ENCODE measurements at regions not wholly inside any gene's neighbourhood (a gene's known extent, or its start where the extent isn't known, plus 50 kb on each side); places are given as distances from the start of the nearest gene placed in this dataset.
"Not testable (repeated sequence)": the region's sequence is repeated elsewhere in the genome, so short reads cannot be mapped to it uniquely, and the experiment has no call there.

DNA sequence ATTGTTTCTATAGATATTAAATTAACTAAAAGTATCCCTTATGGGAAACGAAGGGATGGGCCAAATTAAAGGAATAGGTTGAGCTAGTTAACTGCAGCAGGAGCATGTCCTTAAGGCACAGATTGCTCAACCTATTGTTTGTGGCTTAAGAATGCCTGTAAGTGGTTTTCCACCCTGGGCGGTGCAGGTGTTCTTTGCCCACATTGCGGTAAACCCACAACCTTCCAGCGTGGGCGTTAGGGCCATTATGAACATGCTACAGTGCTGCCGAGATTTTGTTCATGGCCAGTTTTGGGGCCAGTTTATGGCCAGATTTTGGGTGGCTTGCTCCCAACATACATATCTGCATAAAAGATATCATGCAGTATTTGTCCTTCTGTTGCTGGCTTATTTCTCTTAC lies 1196.8 kb downstream of the NCAM2 start:
- not testable (repeated sequence) for DNase-seq

DNA sequence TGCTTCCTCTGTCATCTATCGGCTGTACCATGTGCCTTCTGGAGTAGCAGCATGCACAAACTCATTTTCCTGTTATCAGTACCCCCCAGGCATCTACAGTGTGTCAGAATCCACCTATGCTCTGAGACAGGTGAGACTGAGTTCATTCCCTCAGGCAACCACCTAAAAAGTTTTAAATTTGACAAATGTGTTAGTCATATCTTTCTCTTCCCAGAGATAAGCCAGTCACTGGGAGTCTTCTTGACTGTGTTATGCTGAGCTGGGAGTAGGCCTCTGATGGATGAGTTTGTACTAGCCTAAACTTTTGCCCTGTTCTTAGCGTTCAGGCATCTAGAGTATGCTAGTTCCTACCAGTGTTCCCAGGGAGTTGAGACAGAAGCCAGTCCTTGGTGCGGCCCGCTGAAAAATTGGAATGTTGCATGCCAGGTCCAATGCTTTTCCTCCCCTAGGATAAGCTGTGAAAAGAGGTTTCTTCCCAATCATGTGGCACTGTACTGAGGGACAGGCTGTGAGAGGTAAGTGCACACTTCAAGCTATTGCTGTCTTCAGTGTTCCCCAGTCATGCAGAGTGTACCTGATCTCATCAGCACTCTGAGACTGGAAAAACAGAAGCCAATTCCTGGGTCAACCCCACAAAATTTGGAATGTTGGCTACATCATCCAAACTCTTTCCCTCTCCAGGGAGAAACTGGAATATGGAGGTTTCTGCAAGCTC lies 1202.3 kb downstream of the NCAM2 start:
- no peak for DNase-seq

DNA sequence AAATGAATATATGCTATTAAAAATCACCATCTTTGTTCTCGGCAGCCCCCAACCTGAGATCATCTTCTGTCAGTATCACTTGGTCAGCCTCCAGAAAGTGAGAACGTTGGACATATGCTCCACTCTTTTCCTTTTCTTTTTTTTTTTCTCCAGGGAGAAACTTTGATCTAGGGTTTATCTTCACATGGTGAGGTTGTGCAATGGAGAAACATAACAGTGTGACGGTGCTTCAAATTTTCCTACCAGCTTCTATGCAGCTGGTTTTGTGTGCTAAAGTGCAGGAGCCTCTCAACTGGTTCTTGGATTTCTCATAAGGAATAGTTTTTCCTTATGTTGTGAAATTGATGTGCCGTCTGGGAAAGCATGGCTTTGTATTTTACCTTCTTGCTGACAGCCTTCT lies 1202.9 kb downstream of the NCAM2 start:
- no peak for DNase-seq

DNA sequence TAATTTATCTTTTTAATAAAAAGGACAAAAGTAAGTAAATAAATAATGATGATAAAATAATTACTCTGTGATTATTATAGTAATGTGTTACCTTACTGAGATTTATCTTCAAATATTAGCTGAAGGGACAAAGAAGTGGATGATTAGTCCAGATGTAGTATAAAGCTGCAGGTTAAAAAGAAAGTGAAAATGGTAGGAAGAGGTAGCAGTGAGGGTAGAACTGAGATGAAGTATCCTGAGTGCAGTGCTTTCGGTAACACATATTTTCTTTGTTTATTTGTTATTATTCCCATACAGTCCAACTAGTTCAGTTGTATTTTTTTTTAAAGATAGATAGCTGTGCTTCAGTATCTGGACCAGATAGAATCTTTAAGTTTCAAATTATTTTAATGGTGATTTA lies 1203.5 kb downstream of the NCAM2 start:
- DNase-seq = no peak

DNA sequence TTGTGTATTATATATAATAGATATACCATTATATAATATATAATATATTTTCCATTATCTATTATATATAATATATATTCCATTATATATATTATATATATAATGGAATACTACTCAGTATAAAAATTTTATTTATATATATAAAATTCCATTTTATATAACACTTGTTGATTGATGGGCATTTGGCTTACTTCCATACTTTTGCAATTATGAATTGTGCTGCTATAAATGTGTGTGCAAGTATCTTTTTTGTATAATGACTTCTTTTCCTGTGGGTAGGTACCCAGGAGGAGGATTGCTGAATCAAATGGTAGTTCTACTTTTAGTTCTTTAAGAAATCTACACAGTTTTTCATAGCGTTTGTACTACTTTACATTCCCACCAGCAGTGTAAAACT lies 1211.1 kb downstream of the NCAM2 start:
- DNase-seq = no peak

DNA sequence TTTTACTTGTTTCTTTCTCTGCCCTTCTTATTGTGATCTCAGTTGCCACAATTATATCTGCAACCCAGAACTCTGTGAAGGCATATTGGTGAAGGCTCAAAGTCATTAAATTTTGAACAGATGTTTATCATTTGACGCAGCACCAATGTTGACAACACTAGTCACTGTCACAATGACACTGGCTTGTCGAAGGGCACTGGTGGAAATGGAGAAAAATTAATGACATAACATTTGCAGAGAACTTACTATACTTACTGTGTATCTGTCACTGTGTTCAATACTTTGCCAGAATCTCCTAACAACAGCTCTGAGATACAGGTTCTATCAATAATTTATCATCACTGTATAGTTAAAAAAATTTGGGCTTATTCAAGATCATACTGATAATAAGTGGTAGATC lies 1213.7 kb downstream of the NCAM2 start:
- no peak for DNase-seq

DNA sequence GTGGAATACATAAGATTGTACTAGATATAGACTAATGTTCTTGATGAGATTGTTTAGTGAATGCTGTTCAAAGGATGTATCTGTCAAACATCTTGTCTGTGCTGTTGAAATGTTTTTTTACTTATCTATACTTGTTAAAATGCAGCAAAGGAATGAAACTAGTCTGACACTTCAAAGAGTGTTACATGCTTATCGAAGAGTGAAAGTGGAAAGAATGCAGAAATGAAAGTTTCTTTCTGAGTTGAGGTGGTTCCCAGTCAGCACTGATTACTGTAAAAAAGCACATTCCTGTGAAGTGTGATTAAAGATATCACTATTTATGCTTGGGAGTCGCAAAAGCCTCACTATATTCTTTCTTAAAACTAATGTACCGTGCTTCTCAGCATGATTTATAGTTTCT lies 1225.2 kb downstream of the NCAM2 start:
- DNase-seq = no peak

DNA sequence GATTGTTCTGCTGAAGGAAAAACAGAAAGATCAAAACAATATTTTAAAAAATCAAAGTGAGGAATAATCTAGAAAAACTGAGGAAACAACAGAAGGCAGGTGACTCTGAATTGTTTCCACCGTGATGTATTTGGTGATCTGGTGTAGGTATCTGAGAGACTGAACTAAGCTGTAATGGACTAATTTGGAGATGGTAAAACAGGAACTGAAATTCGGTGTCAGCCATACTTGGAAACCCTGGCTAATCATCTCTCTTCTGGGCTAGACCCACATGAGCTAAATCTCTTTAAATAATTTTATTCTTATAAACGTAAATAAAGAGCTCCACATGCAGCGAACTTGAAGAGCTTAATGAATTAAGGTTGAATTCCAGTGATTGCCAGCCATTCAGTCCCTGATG lies 1226.1 kb downstream of the NCAM2 start:
- DNase-seq = no peak

DNA sequence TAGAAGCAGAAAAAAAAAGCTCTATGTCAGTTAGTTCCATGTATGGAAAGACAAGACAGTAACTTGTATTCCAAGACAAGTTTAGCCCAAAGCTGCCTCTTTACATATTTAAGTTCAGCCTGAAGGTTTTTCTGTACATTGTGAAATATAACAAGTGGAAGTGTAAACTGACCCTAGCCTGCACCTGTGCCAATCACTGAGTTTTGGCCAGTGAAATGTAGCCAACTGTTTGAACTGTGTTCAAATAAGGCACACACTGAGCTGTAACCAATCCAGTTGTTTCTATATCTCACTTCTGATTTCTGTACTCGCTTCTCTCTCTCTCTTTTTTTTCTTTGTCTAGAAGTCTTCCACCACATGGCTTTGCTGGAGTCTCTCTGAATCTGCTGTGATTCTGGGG lies 1227.1 kb downstream of the NCAM2 start:
- no peak for DNase-seq

DNA sequence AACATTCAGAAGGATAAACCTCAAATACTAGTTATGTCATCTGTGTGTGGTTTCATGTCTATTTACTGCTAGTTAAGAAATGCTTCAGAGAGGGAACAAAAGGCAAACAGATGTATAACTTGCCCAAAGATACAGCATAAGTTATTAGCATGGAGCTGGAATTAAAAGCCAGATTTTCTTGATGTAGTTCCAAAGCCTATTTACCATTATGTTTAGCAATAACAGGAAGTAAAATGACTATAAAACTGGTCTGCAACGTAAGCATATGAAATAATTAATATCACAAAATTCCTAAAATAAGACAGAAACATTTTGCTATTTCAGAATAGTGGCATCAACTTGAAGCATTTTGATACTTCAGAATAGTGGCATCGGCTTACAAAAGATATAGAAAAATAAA lies 1232.8 kb downstream of the NCAM2 start:
- no peak for DNase-seq

DNA sequence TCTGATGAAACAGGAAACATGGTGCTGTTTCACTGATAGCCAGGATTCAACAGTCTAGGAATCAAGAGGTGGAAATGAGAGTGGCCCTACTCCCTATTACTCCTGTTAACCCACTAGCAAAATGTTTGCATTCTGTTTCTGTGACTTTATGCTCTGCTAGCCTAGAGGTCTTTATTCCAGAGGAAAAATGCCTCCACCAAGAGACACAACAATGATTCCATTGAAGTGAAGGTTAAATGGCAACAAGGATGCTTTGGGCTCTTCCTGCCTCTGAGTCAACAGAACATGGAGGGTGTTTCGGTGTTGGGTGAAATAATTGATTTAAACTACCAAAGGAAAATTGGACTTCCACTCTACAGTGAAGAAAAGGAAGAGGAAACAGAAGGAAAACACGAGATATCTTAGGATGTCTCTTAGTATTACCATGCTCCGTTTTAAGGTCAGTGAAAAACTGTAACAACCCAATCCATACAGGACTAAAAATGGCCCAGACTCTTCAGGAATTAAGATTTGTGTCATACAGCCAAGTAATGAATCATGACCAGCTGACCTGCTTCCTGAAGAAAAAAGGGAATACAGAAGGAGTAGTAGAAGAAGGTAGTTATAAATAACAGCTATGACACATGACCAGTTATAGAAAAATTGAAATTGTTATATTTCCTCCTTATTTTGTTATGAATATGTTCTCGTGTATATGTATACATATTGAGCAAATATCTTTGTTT lies 1237.8 kb downstream of the NCAM2 start:
- DNase-seq = no peak

DNA sequence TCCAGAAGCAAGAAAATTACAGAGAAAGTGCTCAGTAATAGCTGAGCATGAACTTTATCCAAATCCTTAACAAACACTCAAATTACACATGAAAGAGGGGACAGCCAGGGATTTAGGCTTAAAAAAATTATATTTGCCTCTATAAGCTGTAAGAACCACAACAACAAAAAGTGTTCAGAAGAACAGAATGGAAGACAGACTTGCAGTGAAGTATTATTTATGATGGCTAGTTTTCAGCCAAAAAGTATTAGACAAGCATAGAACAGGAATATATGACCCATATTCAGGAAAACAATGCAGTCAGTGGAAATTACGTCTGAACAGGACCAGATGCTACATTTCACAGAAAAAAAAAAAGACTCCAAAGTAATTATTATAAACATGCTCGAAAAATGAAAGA lies 1246.3 kb downstream of the NCAM2 start:
- no peak for DNase-seq

DNA sequence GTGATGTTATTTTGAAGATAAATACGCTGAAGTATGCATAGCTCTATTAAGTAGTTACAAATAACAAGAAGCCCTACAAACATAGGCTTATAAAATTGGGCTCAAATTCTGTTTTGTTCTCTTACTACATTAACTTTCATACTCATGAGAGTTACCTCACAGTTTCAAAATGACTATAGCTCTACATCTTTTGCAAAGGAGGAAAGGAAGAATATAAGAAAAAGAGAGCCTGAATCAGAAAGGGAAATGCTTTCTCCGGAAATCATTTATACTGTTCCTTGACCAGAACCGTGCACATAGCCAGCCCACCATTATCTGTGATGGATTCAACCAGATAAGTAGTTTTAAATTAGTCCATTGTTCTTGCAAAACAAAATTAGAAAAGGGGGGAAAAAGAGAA lies 1252.1 kb downstream of the NCAM2 start:
- DNase-seq = no peak

DNA sequence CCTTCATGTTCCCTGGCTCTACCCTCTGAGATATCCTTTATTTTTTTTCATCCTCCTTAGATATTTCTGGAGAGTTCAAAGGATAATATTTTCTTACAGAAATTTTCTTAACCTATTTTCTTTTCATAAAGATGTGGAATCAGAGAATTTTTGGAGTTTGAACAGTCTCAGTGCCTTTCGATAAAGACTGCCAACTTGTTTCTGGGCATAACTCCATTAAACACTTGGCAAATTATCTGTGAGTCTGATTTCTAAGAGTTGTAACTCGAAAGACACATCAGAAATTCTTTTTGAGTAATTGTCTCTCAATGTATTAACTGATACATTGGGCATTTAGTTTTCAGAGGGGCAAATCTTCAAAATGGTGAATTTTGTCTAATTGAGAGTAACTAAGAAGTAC lies 1255.6 kb downstream of the NCAM2 start:
- DNase-seq = no peak

DNA sequence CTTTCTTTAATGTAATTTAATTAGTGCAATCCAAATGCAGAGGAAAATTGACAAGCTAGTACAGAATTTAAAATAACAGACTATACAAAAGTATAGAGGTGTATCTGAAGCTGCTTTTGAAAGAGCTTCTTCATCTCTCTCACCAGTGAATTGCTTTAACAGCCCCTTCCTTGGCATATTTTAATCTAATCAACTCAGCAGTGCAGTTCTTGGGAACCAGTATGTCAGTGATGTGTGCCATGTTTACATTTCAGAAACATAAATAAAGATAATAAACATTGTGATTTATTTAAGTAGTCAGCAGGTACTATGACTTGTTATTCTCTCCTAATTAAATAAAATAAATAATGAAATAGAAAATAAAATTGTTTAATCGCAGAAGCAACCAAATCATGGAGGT lies 1260.6 kb downstream of the NCAM2 start:
- DNase-seq = no peak

DNA sequence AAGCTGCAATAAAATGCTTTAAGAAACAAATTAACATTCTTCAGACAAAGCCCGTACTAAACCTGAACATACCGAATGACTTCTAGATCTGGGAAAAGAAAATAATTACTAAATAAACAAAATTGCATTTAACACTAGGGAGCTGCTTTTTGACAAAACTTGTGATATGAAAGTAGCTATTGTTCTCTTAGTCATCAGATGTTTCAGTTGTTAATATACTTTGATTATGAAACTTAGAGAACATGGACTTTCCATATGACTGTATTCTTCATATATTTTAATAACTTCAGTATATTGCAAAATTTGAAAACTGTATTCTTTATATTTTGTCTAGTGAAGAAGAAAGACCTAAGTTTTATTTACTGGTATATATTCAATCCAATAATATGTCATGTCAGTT lies 1262.1 kb downstream of the NCAM2 start:
- no peak for DNase-seq

DNA sequence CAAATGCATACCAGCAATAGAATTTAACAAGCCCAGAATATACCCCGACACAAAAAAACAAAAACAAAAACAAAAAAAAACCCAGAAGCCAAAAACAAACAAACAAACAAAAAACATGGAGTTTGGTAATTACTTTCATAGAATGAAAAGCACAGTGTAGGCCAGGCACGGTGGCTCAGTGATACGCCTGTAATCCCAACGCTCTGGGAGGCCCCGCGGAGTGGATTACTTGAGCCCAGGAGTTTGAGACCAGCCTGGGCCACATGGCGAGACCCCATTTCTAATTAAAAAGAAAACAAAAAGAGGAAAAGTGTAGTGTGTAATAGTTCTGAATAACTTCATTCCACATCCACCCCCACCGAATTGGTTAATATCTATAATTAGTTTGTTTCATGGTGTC lies 1265.7 kb downstream of the NCAM2 start:
- DNase-seq = no peak

DNA sequence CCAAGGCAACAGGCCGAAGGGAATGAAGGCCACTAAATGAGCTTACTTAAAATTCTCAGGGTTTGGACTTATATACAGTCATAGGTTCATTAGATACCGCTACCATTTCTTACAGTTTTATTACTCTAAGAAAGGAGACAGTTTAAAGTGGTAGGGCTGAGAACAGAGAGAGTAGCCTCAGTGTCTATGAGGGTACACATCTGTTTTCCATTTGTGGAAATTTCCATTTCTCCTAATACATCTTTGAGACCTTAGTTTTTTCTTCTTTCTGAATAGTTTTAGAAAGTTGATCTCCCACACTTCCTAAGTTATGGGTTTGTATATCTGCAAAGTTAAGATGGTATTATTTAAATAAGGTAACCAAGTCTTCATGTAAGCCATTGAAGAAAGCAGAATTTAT lies 1279.1 kb downstream of the NCAM2 start:
- DNase-seq = no peak

DNA sequence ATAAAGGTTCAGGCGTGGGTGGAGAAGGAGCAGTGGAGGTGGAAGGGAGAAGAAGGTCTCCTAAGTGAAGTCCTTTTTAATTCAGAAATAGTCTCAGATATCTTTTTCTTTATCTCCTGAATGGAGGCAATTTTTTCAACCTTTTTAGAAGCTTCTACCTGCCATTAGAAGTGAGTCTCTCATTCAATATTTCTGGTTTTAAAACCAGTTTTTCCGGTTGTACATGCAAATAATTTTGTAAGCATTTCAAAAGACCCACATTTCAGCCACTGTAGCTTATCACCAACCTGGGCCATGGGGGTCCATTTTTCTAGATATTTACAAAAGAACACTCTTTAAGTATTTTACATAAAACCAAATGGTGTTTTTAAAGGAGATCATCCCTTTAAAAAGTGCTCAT lies 1280.2 kb downstream of the NCAM2 start:
- no peak for DNase-seq

DNA sequence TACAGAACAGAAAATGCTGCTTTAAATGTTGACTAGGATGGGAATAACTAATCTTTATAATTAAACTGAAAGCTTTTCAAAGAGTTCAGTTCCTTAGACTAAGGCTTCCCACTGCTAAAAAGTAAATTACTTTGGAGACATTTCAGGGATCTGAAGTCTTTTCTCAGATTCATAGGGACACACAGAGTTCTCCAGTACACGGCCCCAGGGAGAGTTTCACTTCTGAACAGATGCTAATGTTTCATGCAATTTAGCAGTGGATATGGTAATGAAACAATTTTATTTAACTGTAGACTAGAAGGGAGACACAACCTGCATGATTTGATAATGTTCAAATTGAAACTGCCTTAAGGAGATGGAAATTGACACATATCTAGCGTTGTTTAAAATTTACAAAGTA lies 1282.6 kb downstream of the NCAM2 start:
- DNase-seq = no peak

DNA sequence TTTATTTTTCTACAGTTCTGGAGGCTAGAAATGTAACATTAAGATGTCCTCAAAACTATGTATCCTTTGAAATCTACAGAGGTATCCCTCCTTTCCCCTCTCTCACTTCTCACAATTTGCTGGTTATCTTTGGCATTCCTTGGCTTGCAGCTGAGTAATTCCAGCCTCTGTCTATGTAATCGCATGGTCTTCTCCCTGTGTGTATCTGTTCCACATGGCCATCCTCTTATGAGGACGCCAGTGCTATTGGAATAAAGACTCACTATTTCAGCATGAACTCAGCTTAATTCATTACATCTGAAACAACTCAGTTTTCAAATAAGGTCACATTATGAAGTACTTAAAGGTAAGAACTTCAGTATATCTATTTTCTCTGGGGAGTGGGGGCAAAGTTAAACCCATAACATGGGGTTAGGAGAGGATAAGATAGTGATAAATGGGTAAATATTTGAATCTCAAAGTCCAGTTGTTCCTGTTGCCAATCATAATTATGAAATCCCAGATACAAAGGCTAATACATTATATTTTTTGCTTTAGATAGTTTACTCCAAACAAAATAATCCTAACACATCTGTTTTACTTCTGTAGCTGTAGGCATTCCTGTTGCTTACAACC lies 1290.8 kb downstream of the NCAM2 start:
- DNase-seq = no peak

DNA sequence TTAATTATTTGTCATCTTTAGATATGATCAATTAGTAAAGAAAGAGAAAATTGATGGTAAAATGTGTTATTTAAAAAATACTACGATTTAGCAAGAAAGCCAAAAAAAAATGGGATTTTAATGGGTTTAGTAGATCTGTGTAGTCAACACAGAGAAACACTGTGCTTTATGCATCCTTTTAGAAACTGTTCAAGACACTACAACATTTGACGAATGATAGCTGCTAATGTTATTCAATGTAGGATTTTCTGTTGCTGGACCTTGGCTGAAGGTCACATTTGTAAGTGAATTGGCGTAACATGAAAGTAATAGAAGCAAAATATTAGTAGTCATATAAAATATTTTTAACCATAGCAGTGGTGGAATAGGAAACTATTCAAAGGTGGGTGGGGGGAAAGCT lies 1293.9 kb downstream of the NCAM2 start:
- no peak for DNase-seq

DNA sequence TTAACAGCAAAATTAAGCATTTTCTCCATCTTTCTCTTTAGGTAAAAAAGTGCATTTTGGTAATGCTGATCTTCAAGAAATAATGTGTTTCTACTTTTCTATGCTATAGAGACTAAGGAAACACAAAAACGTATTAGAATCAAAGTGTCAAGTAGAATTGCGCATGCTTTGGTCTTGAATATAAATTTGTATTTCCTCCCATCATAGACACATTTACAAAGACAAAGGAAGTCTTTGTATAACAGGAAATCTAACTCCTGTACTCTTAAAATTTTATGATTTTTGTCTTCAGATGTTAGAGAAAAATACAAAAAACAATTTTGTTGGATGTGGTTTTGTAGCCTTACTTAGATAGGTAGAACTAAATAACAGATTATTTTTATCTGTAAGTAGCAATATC lies 1299.4 kb downstream of the NCAM2 start:
- no peak for DNase-seq

DNA sequence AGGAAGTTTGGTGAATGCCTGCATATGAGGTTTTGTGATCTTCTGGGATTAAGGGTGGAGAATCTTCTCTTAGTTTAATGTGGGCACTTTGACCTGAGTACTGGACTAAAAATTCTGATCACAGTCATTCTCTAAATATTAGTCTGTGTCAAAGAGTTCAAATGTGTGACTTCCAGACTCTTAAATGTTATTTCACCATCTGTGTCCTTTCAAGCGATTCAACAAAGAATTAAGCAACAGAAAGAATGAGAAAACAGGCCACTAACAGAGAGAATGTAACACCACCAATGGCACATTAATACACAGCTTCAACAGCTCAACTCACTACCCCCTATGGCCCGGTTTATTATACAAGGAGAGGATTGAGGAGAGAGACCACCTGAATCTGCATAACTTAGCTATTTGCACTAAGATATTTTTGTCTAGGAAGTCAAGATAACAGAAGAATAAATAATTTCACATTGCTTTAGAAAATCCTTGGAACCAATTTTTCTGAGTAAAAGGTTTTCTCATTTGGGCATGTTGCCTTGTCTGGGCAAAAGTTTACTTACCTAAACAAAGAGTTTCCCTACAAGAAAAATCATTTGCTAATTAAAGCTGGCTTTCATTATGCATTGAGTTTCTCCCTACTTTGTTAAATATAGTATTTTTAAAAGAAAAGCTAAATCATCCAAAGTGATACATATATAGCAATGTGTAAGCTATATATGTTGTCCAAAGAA lies 1313.7 kb downstream of the NCAM2 start:
- no peak for DNase-seq

All from NCI-H187 (cell line).